GM12874 (cell line): ENCODE measurements at regions not wholly inside any gene's neighbourhood (a gene's known extent, or its start where the extent isn't known, plus 50 kb on each side); places are given as distances from the start of the nearest gene placed in this dataset.

Experiments
- TF ChIP-seq, protein P1 (sequence below): IDR thresholded peaks from 2 replicates; pipeline ENCODE4 v1.5.1; 2011; ENCODE audit warnings: low read depth, mild to moderate bottlenecking, control low read depth, low read length, moderate library complexity; ENCODE audit not compliant: insufficient read depth

DNA sequence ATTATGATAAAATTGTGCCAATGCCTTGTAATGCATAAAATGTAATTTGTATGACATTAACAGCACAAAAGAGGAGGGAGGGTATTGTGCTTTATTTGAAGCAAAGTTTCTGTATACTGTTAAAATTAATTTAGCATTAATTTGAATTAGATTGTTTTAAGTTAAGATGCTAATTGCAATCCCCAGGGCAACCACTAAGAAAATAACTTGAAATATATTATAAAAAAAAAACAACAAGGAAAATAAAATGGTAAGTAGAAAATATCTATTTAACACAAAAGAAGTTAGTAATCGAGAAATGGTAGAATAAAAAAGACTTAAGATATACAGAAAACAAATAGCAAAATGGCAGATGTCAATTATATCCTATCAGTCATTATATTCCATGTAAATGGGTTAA lies 131.4 kb upstream of the KAZN start:
- TF ChIP-seq, protein P1, sequence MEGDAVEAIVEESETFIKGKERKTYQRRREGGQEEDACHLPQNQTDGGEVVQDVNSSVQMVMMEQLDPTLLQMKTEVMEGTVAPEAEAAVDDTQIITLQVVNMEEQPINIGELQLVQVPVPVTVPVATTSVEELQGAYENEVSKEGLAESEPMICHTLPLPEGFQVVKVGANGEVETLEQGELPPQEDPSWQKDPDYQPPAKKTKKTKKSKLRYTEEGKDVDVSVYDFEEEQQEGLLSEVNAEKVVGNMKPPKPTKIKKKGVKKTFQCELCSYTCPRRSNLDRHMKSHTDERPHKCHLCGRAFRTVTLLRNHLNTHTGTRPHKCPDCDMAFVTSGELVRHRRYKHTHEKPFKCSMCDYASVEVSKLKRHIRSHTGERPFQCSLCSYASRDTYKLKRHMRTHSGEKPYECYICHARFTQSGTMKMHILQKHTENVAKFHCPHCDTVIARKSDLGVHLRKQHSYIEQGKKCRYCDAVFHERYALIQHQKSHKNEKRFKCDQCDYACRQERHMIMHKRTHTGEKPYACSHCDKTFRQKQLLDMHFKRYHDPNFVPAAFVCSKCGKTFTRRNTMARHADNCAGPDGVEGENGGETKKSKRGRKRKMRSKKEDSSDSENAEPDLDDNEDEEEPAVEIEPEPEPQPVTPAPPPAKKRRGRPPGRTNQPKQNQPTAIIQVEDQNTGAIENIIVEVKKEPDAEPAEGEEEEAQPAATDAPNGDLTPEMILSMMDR = no peak

- TF ChIP-seq, protein P1 = no peak
Observed at GRCh38 chr1:14468751-14469150, 129.7 kb upstream of the KAZN start.

- TF ChIP-seq, protein P1 = no peak
Observed at GRCh38 chr1:14470802-14471201, 127.7 kb upstream of the KAZN start.

DNA sequence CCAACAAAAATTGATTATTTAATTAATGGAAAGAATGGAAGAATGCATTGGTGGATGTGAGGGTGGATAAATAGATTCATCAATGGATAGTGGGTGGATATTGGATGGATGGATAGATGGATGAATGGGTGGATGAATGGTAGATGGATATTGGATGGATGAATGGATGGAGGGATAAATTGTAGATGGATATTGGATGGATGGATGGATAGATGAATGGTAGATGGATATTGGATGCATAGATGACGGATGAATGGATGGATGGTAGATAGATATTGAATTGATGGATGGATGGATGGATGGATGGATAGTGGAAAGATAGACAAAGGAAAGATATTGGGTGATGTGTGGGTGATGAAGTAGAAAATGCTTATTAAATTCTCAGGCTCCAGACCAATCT lies 123.6 kb upstream of the KAZN start:
- TF ChIP-seq, protein P1 = no peak

GRCh38 chr1:14476170-14476955 lies 122.1 kb upstream of the KAZN start:
- TF ChIP-seq, protein P1 = no peak

DNA sequence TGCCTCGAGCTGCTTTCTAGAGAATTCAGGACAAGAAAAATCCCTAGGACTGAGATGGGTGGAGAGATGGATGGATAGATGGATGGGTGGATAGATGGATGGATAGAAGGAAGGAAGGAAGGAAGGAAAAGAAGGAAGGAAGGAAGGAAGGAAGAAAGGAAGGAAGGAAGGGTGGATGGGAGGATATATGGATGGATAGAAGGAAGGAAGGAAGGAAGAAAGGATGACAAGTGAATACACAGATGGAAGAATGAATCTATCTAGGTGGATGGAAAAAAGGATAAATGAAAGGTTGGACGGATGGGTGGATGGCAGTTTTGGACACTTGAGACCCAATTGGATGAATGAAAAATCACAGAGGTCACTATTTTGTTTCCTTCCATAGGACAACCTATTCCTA lies 120.4 kb upstream of the KAZN start:
- TF ChIP-seq, protein P1 = no peak

- TF ChIP-seq, protein P1 = no peak
Observed at GRCh38 chr1:14479865-14480264, 118.6 kb upstream of the KAZN start.
